CD14-positive monocyte (primary cell): ENCODE measurements at regions not wholly inside any gene's neighbourhood (a gene's known extent, or its start where the extent isn't known, plus 50 kb on each side); places are given as distances from the start of the nearest gene placed in this dataset.

ENCODE experiments used
- DNase-seq, 3 donors: peaks; one replicate each; pipeline ENCODE4 v3.0.0-alpha.2; 2011 to 2022
- H2AFZ ChIP-seq: 2 replicates; pipeline ENCODE4 v1.6.0; 2012; ENCODE audit warnings: mild to moderate bottlenecking, low read depth, low read length, inconsistent platforms; ENCODE audit not compliant: insufficient read depth, poor library complexity, severe bottlenecking
- H3K27ac ChIP-seq, 2 donors: 1 replicate in 1 of 2; 2 replicates in 1 of 2; pipeline ENCODE4 v1.5.1; 2012 to 2013; ENCODE audit warnings: low read length in 2 of 2, control low read depth in 1 of 2, inconsistent platforms in 1 of 2, low read depth in 1 of 2, mild to moderate bottlenecking in 1 of 2
- H3K27me3 ChIP-seq, 2 donors: one replicate each; pipeline versions ENCODE4 v1.6.0 to v1.6.1; 2011 to 2013; ENCODE audit warnings: low read length in 2 of 2; ENCODE audit not compliant: control insufficient read depth in 2 of 2, insufficient read depth in 2 of 2
- H3K36me3 ChIP-seq, 2 donors: replicated peaks in 1 of 2; 1 replicate in 1 of 2; 2 replicates in 1 of 2; pipeline versions ENCODE4 v1.5.1 to v1.6.1; 2012 to 2013; ENCODE audit warnings: low read length in 2 of 2, control low read depth in 1 of 2, inconsistent platforms in 1 of 2, mild to moderate bottlenecking in 1 of 2; ENCODE audit not compliant: insufficient read depth in 2 of 2, control insufficient read depth in 1 of 2
- H3K4me1 ChIP-seq, 2 donors: 1 replicate in 1 of 2; 2 replicates in 1 of 2; pipeline versions ENCODE4 v1.5.1 to v1.6.1; 2012 to 2013; ENCODE audit warnings: low read length in 2 of 2, control low read depth in 1 of 2, inconsistent platforms in 1 of 2, mild to moderate bottlenecking in 1 of 2, moderate library complexity in 1 of 2; ENCODE audit not compliant: insufficient read depth in 2 of 2, control insufficient read depth in 1 of 2
- H3K4me2 ChIP-seq: replicated peaks from 2 replicates; pipeline ENCODE3; 2012; ENCODE audit warnings: low read length, moderate library complexity, mild to moderate bottlenecking; ENCODE audit not compliant: poor library complexity, severe bottlenecking; ENCODE audit errors: extremely low read depth
- H3K4me3 ChIP-seq, 3 experiments: fragments of 200-600 bp in 1 of 3; sonication (generic) in 1 of 3; replicated peaks in 1 of 3; 1 replicate in 2 of 3; 2 replicates in 1 of 3; pipeline ENCODE4 v1.5.1; 2011 to 2013; ENCODE audit warnings: low read length in 3 of 3, mild to moderate bottlenecking in 3 of 3, control low read depth in 2 of 3, low read depth in 2 of 3, inconsistent platforms in 1 of 3, moderate library complexity in 1 of 3
- H3K79me2 ChIP-seq: 2 replicates; pipeline ENCODE4 v1.6.0; 2012; ENCODE audit warnings: mild to moderate bottlenecking, control low read depth, inconsistent platforms, low read length, moderate library complexity; ENCODE audit not compliant: insufficient read depth
- H3K9ac ChIP-seq: 2 replicates; pipeline ENCODE4 v1.6.0; 2017; ENCODE audit warnings: low read length, mild to moderate bottlenecking; ENCODE audit not compliant: insufficient read depth, poor library complexity, severe bottlenecking
- H3K9me3 ChIP-seq, 2 donors: replicated peaks in 1 of 2; 1 replicate in 1 of 2; 2 replicates in 1 of 2; pipeline versions ENCODE4 v1.5.1 to v1.6.1; 2012 to 2013; ENCODE audit warnings: low read length in 2 of 2, control low read depth in 1 of 2; ENCODE audit not compliant: control insufficient read depth in 1 of 2, insufficient read depth in 1 of 2
- H4K20me1 ChIP-seq: 2 replicates; pipeline ENCODE4 v1.6.0; 2012; ENCODE audit warnings: mild to moderate bottlenecking, low read length, control low read depth, moderate library complexity; ENCODE audit not compliant: insufficient read depth
- H3K27ac Mint-ChIP-seq, 7 donors: one replicate each; pipeline ENCODE4 v1.8.0; 2020; ENCODE audit warnings: mild to moderate bottlenecking in 7 of 7, mixed read lengths in 7 of 7, moderate library complexity in 6 of 7, inconsistent platforms in 2 of 7
- H3K27me3 Mint-ChIP-seq, 3 donors: one replicate each; pipeline ENCODE4 v1.8.0; 2021 to 2022; ENCODE audit warnings: low read depth in 3 of 3, mild to moderate bottlenecking in 3 of 3, mixed read lengths in 3 of 3, moderate library complexity in 3 of 3, inconsistent platforms in 1 of 3
- H3K36me3 Mint-ChIP-seq, 2 donors: one replicate each; pipeline ENCODE4 v1.8.0; 2020; ENCODE audit warnings: mixed read lengths in 2 of 2, inconsistent platforms in 1 of 2, mild to moderate bottlenecking in 1 of 2
- H3K4me1 Mint-ChIP-seq: one replicate; pipeline ENCODE4 v1.8.0; 2020; ENCODE audit warnings: mild to moderate bottlenecking, mixed read lengths
- H3K4me3 Mint-ChIP-seq, 2 donors: one replicate each; pipeline ENCODE4 v1.8.0; 2020; ENCODE audit warnings: mild to moderate bottlenecking in 2 of 2, mixed read lengths in 2 of 2, moderate library complexity in 1 of 2
- H3K9me3 Mint-ChIP-seq, 7 donors: one replicate each; pipeline ENCODE4 v1.8.0; 2020 to 2022; ENCODE audit warnings: mixed read lengths in 7 of 7, mild to moderate bottlenecking in 6 of 7, moderate library complexity in 6 of 7, inconsistent platforms in 2 of 7
- WGBS: methylation state at CpG from one replicate; pipeline ENCODE4 v1.1.5; 2013; ENCODE audit warnings: missing lambda C conversion rate; ENCODE audit not compliant: insufficient coverage; 5-methylcytosine and 5-hydroxymethylcytosine counted together
- intact Hi-C, 2 donors: fragments of 100-400 bp; cut with micrococcal nuclease; formaldehyde crosslinking; loops; one replicate each; pipeline versions ENCODE4 v1.15.0 to v1.15.1; 2023
- TF ChIP-seq, protein P1 (sequence below): fragments of 200-600 bp; IDR thresholded peaks from one replicate; pipeline ENCODE4 v1.8.0; 2022; ENCODE audit warnings: antibody characterized with exemption, mild to moderate bottlenecking

DNA sequence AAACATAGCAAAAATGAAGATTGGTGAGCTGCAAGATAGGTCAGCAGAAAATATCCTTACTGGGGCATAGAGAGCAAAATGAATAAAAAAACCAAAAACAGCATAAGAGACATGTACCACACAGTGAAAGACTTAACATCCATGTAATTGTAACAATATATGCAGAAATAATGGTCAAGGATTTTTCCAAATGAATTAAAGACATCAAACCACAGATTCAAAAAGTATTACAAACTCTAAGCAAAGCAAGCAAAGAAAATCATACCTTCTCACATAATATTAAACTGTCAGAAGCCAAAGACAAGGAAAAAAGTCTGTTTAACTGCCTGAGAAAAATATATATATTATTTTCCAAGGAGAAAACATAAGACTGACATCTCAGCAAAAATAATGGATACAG, 111.3 kb downstream of the MIS18A start:
- no peak overlapping the region for H3K4me3 ChIP-seq
- H3K4me2 ChIP-seq: no peak overlapping the region
- no peak overlapping the region for H2AFZ ChIP-seq
- H3K9ac ChIP-seq: no peak overlapping the region
- Mint-ChIP-seq H3K4me3 (no peak overlapping the region), H3K9me3 (peaks cover 2 to 10% (median 4%) of the 10 kb centered on the region in 7 donors), H3K27ac (no peak overlapping the region), H3K4me1 (no peaks in the 10 kb centered on the region), H3K27me3 (peaks cover 0 to 2% (median 0%) of the 10 kb centered on the region in 3 donors), H3K36me3 (no peaks in the 10 kb centered on the region)
- H3K9me3 ChIP-seq: no peaks in the 10 kb centered on the region
- no peak for DNase-seq
- H3K4me1 ChIP-seq: no peaks in the 10 kb centered on the region
- H4K20me1 ChIP-seq: no peaks in the 10 kb centered on the region
- intact Hi-C loops: no loop called here
- no peaks in the 10 kb centered on the region for H3K79me2 ChIP-seq
- TF ChIP-seq, protein P1, sequence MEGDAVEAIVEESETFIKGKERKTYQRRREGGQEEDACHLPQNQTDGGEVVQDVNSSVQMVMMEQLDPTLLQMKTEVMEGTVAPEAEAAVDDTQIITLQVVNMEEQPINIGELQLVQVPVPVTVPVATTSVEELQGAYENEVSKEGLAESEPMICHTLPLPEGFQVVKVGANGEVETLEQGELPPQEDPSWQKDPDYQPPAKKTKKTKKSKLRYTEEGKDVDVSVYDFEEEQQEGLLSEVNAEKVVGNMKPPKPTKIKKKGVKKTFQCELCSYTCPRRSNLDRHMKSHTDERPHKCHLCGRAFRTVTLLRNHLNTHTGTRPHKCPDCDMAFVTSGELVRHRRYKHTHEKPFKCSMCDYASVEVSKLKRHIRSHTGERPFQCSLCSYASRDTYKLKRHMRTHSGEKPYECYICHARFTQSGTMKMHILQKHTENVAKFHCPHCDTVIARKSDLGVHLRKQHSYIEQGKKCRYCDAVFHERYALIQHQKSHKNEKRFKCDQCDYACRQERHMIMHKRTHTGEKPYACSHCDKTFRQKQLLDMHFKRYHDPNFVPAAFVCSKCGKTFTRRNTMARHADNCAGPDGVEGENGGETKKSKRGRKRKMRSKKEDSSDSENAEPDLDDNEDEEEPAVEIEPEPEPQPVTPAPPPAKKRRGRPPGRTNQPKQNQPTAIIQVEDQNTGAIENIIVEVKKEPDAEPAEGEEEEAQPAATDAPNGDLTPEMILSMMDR: no peak
- H3K27ac ChIP-seq: no peak overlapping the region
- H3K27me3 ChIP-seq: no peaks in the 10 kb centered on the region
- no peaks in the 10 kb centered on the region for H3K36me3 ChIP-seq

DNA sequence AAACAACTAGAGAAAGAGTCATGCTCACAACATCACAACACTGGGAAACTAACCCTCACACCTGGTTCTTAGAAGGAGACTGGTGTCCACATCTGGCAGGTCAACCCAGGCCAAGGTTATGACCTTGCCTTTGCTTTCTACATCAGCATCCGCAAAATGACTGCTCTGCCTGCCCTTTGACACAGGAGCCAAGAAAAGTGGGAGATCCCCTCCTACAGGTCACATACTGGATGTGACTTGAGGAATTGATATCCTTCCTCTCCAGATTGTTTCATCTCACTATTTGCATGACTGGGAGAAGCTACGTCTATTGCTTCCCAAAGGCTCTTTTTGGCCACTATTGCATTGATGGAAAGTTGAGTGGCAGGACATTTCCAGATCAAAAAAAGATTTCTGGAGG, 115.5 kb downstream of the MIS18A start:
- H3K36me3 Mint-ChIP-seq: no peaks in the 10 kb centered on the region
- no peak for DNase-seq
- TF ChIP-seq, protein P1: no peak
- Histone ChIP-seq H4K20me1 (no peaks in the 10 kb centered on the region), H3K27me3 (no peaks in the 10 kb centered on the region), H3K36me3 (no peaks in the 10 kb centered on the region), H3K9me3 (no peaks in the 10 kb centered on the region), H3K4me2 (no peak overlapping the region), H3K79me2 (no peaks in the 10 kb centered on the region), H2AFZ (no peak overlapping the region), H3K27ac (no peak overlapping the region), H3K4me3 (no peak overlapping the region), H3K9ac (no peak overlapping the region), H3K4me1 (no peaks in the 10 kb centered on the region)
- no peak overlapping the region for H3K27ac Mint-ChIP-seq
- H3K4me3 Mint-ChIP-seq: no peak overlapping the region
- H3K9me3 Mint-ChIP-seq: peaks cover 2 to 9% (median 5%) of the 10 kb centered on the region in 7 donors
- intact Hi-C loops: no loop called here
- H3K4me1 Mint-ChIP-seq: no peaks in the 10 kb centered on the region
- no CpG with 5 or more reads among the region's 2 CpGs for WGBS
- H3K27me3 Mint-ChIP-seq: peaks cover 0 to 2% (median 0%) of the 10 kb centered on the region in 3 donors
